GM12874 (cell line): ENCODE measurements at regions not wholly inside any gene's neighbourhood (a gene's known extent, or its start where the extent isn't known, plus 50 kb on each side); places are given as distances from the start of the nearest gene placed in this dataset.

ENCODE experiments used
- TF ChIP-seq, protein P1 (sequence below): IDR thresholded peaks from 2 replicates; pipeline ENCODE4 v1.5.1; 2011; ENCODE audit warnings: low read depth, mild to moderate bottlenecking, control low read depth, low read length, moderate library complexity; ENCODE audit not compliant: insufficient read depth

DNA sequence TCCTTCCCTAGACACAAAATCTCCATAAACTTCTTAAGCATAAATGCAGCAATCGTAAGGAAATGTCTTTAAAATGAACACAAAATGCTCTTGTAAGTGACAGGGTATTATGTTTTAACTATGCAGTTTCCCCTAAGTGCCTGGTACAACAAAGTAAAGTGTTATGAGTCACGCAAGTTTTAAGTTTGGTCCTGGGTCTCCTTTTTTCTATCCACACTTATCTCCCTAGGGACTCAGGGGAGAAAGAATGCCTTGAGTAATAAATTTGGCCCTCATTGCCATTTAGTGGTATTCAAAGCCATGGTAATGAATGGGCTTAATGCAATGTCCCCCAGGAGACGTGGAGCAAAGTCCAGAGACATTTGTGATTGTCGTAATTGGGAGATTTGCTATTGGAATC lies 149.1 kb downstream of the MAGEB17 start:
- TF ChIP-seq, protein P1, sequence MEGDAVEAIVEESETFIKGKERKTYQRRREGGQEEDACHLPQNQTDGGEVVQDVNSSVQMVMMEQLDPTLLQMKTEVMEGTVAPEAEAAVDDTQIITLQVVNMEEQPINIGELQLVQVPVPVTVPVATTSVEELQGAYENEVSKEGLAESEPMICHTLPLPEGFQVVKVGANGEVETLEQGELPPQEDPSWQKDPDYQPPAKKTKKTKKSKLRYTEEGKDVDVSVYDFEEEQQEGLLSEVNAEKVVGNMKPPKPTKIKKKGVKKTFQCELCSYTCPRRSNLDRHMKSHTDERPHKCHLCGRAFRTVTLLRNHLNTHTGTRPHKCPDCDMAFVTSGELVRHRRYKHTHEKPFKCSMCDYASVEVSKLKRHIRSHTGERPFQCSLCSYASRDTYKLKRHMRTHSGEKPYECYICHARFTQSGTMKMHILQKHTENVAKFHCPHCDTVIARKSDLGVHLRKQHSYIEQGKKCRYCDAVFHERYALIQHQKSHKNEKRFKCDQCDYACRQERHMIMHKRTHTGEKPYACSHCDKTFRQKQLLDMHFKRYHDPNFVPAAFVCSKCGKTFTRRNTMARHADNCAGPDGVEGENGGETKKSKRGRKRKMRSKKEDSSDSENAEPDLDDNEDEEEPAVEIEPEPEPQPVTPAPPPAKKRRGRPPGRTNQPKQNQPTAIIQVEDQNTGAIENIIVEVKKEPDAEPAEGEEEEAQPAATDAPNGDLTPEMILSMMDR: no peak

DNA sequence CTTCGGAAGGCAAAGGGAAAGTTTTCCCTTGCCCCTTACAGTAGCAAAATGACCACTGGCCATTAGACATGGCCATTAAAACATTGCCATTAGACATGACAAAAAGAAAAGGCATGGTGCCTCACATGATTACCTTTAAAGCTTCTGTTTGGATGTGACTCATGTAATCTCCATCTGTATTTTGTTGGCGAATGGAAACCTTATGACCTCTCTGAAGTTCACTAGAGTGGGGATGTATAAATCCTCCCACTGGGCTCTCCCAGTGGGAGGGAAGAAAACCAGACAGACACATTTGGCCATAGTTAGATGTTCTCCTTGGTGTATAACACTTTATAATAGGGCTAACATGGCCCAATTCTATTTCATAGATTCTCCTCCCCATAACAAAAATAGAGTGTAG lies 152.6 kb downstream of the MAGEB17 start:
- TF ChIP-seq, protein P1: no peak

DNA sequence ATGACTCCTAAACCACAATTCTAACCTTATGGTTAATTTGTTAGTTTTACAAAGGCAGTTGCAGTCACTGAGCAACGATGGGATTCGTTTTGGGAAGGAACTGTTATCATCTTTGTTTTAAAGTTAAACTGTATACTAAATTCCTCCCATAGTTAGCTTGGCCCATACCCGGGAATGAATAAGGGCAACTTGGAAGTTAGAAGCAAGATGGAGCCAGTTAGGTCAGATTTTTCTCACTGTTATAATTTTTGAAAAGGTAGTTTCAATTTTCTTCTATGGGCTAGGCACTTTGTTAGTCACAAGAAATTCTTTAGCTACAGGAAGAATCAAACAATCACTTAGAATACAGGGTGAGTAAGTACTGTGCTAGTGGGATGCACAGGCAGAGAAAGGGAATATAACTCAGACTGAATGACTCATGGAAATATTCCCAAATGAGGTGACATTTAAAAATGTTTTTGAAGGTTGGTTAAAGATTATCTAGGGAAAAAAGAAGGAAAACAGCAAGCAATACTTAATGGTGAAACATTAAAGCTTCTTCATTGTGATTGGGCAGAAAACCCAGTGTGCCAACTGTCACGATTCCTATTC lies 153.6 kb downstream of the MAGEB17 start:
- TF ChIP-seq, protein P1: no peak

DNA sequence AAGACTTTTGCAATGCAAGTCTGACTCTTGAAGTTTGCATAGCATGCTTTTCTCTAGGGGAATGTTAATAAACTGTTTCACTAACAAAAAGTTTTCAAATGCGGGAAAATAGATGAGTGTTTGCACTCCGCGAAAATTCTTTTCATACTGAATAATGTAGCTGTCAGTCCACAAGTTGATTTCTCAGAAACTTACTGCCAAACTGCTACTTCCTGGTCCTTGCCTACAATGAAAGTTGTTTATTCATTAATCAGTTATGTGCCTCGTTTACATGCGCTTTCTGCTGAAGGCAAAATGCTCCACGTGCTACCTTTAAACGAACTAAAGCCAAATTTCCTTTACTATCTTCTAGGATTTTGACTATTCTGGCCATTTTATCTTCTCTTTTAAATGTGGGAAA lies 166.2 kb downstream of the MAGEB17 start:
- TF ChIP-seq, protein P1: no peak

DNA sequence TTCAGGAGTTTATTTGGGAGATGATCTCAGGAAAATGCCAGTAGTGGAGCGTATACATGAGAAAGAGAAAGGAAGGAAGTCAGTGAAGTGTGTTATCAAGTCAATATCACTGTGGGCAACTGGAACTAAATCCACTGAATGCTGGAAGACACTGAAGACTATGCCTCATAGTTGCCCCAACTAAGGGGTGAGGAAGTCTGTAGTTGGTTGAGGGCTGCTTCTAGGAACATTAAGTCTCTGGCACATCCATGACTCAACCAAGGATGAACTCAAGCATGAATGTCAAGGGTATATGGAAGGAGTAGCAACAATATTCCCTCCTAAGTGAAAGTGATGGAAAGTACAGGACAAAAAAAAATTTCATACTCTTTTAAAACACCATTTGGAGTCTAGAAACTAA lies 167.9 kb downstream of the MAGEB17 start:
- TF ChIP-seq, protein P1: no peak

DNA sequence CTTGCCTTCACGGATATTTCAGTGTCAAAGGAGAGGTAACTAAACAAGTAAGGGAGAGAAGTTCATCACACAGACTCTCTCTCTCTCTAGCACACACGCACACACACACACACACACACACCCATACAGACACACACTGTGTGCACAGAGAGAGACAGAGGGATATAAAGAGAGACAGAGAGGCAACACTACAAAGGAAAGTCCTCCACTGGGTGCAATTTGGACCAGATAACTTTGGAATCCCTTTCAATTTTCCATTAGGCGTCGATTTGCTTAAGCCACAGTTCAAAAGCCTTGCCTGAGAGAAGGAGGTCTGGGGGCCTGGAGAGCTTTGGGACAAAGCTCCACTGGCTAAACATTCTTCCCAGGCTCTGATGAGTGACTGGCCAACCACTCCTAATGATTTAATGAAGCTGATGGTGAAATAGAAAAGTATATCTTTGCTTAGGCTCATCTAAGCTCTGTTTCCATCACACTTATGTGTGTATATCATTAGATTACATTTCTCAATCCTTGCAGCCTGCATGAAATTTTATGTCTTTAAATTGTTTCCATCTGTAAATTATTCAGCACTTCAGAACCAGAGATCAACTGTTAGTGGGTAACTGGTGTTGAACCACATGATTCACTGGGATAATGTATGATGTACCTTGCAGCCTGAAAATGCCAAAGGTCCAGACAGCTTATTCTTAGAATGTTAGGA lies 180.8 kb downstream of the MAGEB17 start:
- TF ChIP-seq, protein P1: no peak

DNA sequence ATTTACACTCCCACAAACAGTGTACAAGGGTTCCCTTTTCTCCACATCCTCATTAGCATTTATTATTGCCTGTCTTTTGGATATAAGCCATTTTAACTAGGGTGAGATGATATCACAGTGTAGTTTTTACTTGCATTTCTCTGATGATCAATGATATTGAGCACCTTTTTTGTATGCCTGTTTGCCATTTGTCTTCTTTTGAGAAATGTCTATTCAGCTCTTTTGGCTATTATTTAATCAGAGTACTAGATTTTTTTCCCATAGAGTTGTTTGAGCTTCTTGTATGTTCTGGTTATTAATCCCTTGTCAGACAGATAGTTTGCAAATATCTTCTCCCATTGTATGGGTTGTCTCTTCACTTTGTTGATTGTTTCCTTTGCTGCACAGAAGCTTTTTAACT lies 190.6 kb downstream of the MAGEB17 start:
- TF ChIP-seq, protein P1: no peak
